Osteoblast (primary cell): ENCODE measurements at regions not wholly inside any gene's neighbourhood (a gene's known extent, or its start where the extent isn't known, plus 50 kb on each side); places are given as distances from the start of the nearest gene placed in this dataset. TPM values are rescaled to one million over a fixed set of nuclear protein-coding genes. Genes with fewer than 3 reads are reported as not detected.

Experiments used
- DNase-seq: peaks from one replicate; pipeline ENCODE4 v3.0.0; 2011; ENCODE audit warnings: low spot score, mixed read lengths; ENCODE audit not compliant: insufficient read length; ENCODE audit errors: missing footprints
- H2AFZ ChIP-seq: 2 replicates; pipeline ENCODE4 v1.6.0; 2011; ENCODE audit warnings: mild to moderate bottlenecking, low read length
- H3K27ac ChIP-seq: 2 replicates; pipeline ENCODE4 v1.5.1; 2011; ENCODE audit warnings: mild to moderate bottlenecking, low read depth, low read length, moderate library complexity
- H3K27me3 ChIP-seq: 2 replicates; pipeline ENCODE4 v1.6.0; 2012; ENCODE audit warnings: mild to moderate bottlenecking, control low read depth, inconsistent platforms, low read length, moderate library complexity; ENCODE audit not compliant: insufficient read depth
- H3K36me3 ChIP-seq: 2 replicates; pipeline ENCODE4 v1.5.1; 2011; ENCODE audit warnings: mild to moderate bottlenecking, low read length, control low read depth, moderate library complexity; ENCODE audit not compliant: insufficient read depth
- H3K4me1 ChIP-seq: 2 replicates; pipeline ENCODE4 v1.5.1; 2011; ENCODE audit warnings: mild to moderate bottlenecking, low read length, control low read depth, moderate library complexity; ENCODE audit not compliant: insufficient read depth
- H3K4me2 ChIP-seq: 2 replicates; pipeline ENCODE4 v1.6.0; 2011; ENCODE audit warnings: mild to moderate bottlenecking, low read length; ENCODE audit not compliant: insufficient read depth
- H3K4me3 ChIP-seq: fragments of 200-600 bp; sonication (generic); 3 replicates; pipeline ENCODE4 v1.5.1; 2012; ENCODE audit warnings: mild to moderate bottlenecking, low read length, inconsistent platforms; ENCODE audit not compliant: insufficient read depth
- H3K79me2 ChIP-seq: 2 replicates; pipeline ENCODE4 v1.6.0; 2012; ENCODE audit warnings: mild to moderate bottlenecking, low read length, control low read depth, inconsistent platforms; ENCODE audit not compliant: insufficient read depth
- H3K9me3 ChIP-seq: 2 replicates; pipeline ENCODE4 v1.5.1; 2011; ENCODE audit warnings: low read depth, low read length, control low read depth
- H4K20me1 ChIP-seq: 2 replicates; pipeline ENCODE4 v1.6.0; 2012; ENCODE audit warnings: mild to moderate bottlenecking, low read length, control low read depth; ENCODE audit not compliant: insufficient read depth
- small RNA-seq: library from RNA; depleted of rRNA; stranded (forward); fragments of <200 nt; gene quantifications from one replicate; pipeline ENCODE3, GENCODE V24; 2012
- TF ChIP-seq, protein P1 (sequence below): IDR thresholded peaks from 2 replicates; pipeline ENCODE4 v1.5.1; 2011; ENCODE audit warnings: mild to moderate bottlenecking, low read depth, low read length, moderate library complexity; ENCODE audit errors: extremely low read depth

- H3K36me3 ChIP-seq = no peaks in the 10 kb centered on the region
- no peaks in the 10 kb centered on the region for H3K27me3 ChIP-seq
- H2AFZ ChIP-seq = no peak overlapping the region
- TF ChIP-seq, protein P1, sequence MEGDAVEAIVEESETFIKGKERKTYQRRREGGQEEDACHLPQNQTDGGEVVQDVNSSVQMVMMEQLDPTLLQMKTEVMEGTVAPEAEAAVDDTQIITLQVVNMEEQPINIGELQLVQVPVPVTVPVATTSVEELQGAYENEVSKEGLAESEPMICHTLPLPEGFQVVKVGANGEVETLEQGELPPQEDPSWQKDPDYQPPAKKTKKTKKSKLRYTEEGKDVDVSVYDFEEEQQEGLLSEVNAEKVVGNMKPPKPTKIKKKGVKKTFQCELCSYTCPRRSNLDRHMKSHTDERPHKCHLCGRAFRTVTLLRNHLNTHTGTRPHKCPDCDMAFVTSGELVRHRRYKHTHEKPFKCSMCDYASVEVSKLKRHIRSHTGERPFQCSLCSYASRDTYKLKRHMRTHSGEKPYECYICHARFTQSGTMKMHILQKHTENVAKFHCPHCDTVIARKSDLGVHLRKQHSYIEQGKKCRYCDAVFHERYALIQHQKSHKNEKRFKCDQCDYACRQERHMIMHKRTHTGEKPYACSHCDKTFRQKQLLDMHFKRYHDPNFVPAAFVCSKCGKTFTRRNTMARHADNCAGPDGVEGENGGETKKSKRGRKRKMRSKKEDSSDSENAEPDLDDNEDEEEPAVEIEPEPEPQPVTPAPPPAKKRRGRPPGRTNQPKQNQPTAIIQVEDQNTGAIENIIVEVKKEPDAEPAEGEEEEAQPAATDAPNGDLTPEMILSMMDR = no peak
- H3K4me2 ChIP-seq = no peak overlapping the region
- DNase-seq = no peak
- no peaks in the 10 kb centered on the region for H4K20me1 ChIP-seq
- no peak overlapping the region for H3K4me3 ChIP-seq
- no peak overlapping the region for H3K27ac ChIP-seq
- H3K79me2 ChIP-seq = no peaks in the 10 kb centered on the region
- H3K9me3 ChIP-seq = no peaks in the 10 kb centered on the region
- no peaks in the 10 kb centered on the region for H3K4me1 ChIP-seq
Measured at GRCh38 chr15:86021281-86022264, 58.1 kb upstream of the AGBL1 start.

DNA sequence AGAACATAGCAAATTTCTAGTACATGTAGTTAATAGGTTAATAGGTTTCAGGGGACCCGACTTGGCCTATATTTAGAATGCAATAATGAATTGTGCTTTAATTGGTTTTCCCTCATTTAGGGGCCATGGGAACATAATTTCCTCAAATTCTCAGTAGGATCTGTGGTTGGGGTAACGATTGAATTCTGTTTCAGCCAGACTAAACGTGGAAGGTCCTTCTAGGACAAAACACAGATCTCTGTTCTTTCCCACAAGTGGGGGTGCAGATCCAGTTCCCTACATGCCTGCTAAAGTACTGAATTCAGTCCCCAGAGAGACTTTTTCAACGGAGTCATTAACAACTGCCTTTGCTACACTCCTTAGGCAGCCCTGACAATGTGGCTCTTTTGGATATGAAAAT is 50.7 kb upstream of the AGBL1 start:
- Histone ChIP-seq H4K20me1 (no peaks in the 10 kb centered on the region), H3K27ac (no peak overlapping the region), H3K4me3 (no peak overlapping the region), H2AFZ (no peak overlapping the region), H3K4me2 (no peak overlapping the region), H3K9me3 (no peaks in the 10 kb centered on the region), H3K27me3 (no peaks in the 10 kb centered on the region), H3K4me1 (no peaks in the 10 kb centered on the region), H3K79me2 (no peaks in the 10 kb centered on the region), H3K36me3 (no peaks in the 10 kb centered on the region)
- TF ChIP-seq, protein P1 = no peak
- no peak for DNase-seq

Small RNA genes in the stretch of these regions (small RNA-seq; reads per million reads assigned to genes)
- gene AC104229.1 = not detected
